ENCODE measurements at regions not wholly inside any gene's neighbourhood (a gene's known extent, or its start where the extent isn't known, plus 50 kb on each side); places are given as distances from the start of the nearest gene placed in this dataset.

DNA sequence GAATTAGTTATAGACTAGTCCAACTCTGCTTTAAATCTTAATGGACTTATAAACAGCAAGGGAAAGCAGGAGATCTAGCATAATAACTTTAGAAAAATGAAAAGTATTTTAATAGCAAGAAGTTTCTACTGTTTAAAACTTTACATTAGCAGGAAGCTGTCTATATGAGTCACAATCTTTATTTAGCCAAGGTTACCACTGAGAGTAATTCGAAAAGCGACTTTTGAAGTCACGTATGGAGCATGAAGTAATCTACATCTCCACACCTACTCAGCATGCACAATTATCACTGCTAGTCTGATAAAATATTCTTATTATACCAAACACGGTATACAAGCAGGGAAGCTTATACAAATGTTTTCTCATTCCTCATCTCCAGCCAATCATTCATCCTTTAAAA is 515.4 kb upstream of the SOX11 start:
- Mint-ChIP-seq H3K36me3 (ENCODE audit: unreplicated experiment) (peaks cover 4% of the 10 kb centered on the region), H3K27ac (ENCODE audit: unreplicated experiment) (no peak overlapping the region), H3K9me3 (ENCODE audit: unreplicated experiment) (peaks cover 2% of the 10 kb centered on the region), H3K4me1 (ENCODE audit: low read depth, unreplicated experiment) (no peaks in the 10 kb centered on the region), H3K4me3 (ENCODE audit: unreplicated experiment) (no peak overlapping the region), H3K27me3 (ENCODE audit: unreplicated experiment) (no peaks in the 10 kb centered on the region)
- TF ChIP-seq, protein P1, sequence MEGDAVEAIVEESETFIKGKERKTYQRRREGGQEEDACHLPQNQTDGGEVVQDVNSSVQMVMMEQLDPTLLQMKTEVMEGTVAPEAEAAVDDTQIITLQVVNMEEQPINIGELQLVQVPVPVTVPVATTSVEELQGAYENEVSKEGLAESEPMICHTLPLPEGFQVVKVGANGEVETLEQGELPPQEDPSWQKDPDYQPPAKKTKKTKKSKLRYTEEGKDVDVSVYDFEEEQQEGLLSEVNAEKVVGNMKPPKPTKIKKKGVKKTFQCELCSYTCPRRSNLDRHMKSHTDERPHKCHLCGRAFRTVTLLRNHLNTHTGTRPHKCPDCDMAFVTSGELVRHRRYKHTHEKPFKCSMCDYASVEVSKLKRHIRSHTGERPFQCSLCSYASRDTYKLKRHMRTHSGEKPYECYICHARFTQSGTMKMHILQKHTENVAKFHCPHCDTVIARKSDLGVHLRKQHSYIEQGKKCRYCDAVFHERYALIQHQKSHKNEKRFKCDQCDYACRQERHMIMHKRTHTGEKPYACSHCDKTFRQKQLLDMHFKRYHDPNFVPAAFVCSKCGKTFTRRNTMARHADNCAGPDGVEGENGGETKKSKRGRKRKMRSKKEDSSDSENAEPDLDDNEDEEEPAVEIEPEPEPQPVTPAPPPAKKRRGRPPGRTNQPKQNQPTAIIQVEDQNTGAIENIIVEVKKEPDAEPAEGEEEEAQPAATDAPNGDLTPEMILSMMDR (IDR thresholded peaks at IDR 0.05; ENCODE audit: partially characterized antibody, unreplicated experiment) = no peak
- DNase-seq = no peak

DNA sequence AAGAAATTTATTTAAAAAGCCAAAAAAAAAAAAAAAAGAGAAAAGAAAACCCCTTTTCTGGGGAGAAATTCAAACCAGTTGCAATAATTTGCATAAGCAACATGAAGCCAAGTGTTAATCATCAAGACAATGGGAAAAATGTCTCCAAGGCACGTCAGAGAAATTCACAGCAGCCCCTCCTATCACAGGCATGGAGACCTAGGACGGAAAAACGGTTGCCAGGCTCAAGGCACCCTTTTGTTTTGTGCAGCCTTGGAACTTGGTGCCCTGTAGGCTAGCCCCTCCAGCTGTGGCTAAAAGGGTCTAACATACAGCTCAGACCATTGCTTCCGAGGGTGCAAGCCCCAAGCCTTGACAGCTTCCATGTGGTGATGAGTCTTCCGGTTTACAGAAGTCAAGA is 509.2 kb upstream of the SOX11 start:
- Mint-ChIP-seq H3K36me3 (ENCODE audit: unreplicated experiment) (peaks cover 4% of the 10 kb centered on the region), H3K4me3 (ENCODE audit: unreplicated experiment) (no peak overlapping the region), H3K9me3 (ENCODE audit: unreplicated experiment) (peaks cover 5% of the 10 kb centered on the region), H3K27me3 (ENCODE audit: unreplicated experiment) (no peaks in the 10 kb centered on the region), H3K4me1 (ENCODE audit: low read depth, unreplicated experiment) (no peaks in the 10 kb centered on the region), H3K27ac (ENCODE audit: unreplicated experiment) (no peak overlapping the region)
- TF ChIP-seq, protein P1 (IDR thresholded peaks at IDR 0.05; ENCODE audit: partially characterized antibody, unreplicated experiment) = no peak
- no peak for DNase-seq

DNA sequence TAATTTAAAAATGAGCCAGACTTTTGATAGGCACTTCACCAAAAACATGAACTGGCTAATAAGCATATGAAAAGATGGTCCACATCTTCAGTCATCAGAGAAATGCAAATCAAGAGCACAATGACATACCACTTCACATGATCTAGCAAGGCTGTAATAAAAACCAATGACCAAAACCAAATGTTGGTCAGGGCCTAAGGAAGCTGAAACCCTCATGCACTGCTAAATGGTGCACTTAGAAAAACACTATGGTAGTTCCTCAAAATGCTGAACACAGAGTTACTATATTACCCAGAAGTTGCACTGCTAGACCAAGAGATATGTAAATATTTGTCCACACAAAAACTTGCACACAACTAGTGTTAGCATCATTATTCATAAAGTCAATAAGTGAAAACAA is 504.9 kb upstream of the SOX11 start:
- H3K27me3 Mint-ChIP-seq (ENCODE audit: unreplicated experiment) = no peaks in the 10 kb centered on the region
- H3K4me1 Mint-ChIP-seq (ENCODE audit: low read depth, unreplicated experiment) = no peaks in the 10 kb centered on the region
- H3K27ac Mint-ChIP-seq (ENCODE audit: unreplicated experiment) = no peak overlapping the region
- no peak for DNase-seq
- TF ChIP-seq, protein P1 (IDR thresholded peaks at IDR 0.05; ENCODE audit: partially characterized antibody, unreplicated experiment) = no peak
- peaks cover 3% of the 10 kb centered on the region for H3K9me3 Mint-ChIP-seq (ENCODE audit: unreplicated experiment)
- no peaks in the 10 kb centered on the region for H3K36me3 Mint-ChIP-seq (ENCODE audit: unreplicated experiment)
- H3K4me3 Mint-ChIP-seq (ENCODE audit: unreplicated experiment) = no peak overlapping the region

DNA sequence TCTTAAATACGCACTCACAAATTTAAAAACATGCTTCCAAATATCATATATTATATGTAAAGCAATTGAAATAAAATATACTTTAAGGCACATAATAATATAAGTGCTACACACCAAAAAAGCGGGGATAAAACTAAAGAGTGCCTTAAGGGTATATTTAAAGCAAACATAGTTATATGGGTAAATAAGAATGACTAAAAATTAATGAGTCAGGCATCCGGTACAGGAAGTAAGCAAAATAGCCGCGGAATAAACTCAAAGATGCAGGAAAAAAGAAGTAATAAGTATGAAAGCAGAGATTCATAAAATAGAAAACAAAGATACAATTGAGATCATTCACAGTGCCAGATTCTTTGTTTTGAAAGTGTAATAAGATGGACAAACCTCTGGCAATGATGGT is 503.5 kb upstream of the SOX11 start:
- no peaks in the 10 kb centered on the region for H3K9me3 Mint-ChIP-seq (ENCODE audit: unreplicated experiment)
- no peaks in the 10 kb centered on the region for H3K4me1 Mint-ChIP-seq (ENCODE audit: low read depth, unreplicated experiment)
- no peak overlapping the region for H3K27ac Mint-ChIP-seq (ENCODE audit: unreplicated experiment)
- no peak for DNase-seq
- H3K27me3 Mint-ChIP-seq (ENCODE audit: unreplicated experiment) = no peaks in the 10 kb centered on the region
- H3K36me3 Mint-ChIP-seq (ENCODE audit: unreplicated experiment) = no peaks in the 10 kb centered on the region
- H3K4me3 Mint-ChIP-seq (ENCODE audit: unreplicated experiment) = no peak overlapping the region
- TF ChIP-seq, protein P1 (IDR thresholded peaks at IDR 0.05; ENCODE audit: partially characterized antibody, unreplicated experiment) = no peak

DNA sequence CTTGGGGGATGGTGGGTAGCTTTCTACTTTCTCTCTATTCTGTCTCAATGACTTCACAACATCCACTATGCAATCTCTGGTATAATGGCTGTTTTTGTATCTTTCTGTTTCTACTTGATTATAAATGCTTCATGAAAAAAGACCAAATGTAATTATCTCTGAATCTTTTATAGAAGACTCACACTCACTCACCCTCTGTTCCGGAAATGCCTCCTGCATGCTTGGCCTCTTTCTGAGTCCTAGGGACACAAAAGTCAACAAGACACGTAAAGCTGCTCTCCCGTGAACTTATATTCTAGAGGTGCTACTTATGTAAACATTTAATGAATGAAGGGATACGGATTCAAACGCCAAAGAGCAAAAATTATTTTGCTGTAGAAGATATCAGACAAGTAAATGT is 502.2 kb upstream of the SOX11 start:
- peaks cover 1% of the 10 kb centered on the region for H3K9me3 Mint-ChIP-seq (ENCODE audit: unreplicated experiment)
- H3K27me3 Mint-ChIP-seq (ENCODE audit: unreplicated experiment) = no peaks in the 10 kb centered on the region
- DNase-seq = no peak
- no peaks in the 10 kb centered on the region for H3K4me1 Mint-ChIP-seq (ENCODE audit: low read depth, unreplicated experiment)
- no peak overlapping the region for H3K27ac Mint-ChIP-seq (ENCODE audit: unreplicated experiment)
- H3K36me3 Mint-ChIP-seq (ENCODE audit: unreplicated experiment) = no peaks in the 10 kb centered on the region
- TF ChIP-seq, protein P1 (IDR thresholded peaks at IDR 0.05; ENCODE audit: partially characterized antibody, unreplicated experiment) = no peak
- no peak overlapping the region for H3K4me3 Mint-ChIP-seq (ENCODE audit: unreplicated experiment)
